ENCODE measurements at regions not wholly inside any gene's neighbourhood (a gene's known extent, or its start where the extent isn't known, plus 50 kb on each side); places are given as distances from the start of the nearest gene placed in this dataset.

GRCh38 chr15:77867266-77868047 is 210.1 kb downstream of the TBC1D2B start:
- Mint-ChIP-seq H3K9me3 (ENCODE audit: insufficient read depth) (no peaks in the 10 kb centered on the region), H3K4me1 (peaks cover 1% of the 10 kb centered on the region), H3K4me3 (no peak overlapping the region), H3K27ac (no peak overlapping the region), H3K27me3 (peaks cover 16% of the 10 kb centered on the region)
- WGBS (ENCODE audit: insufficient coverage) = 93% methylated on average over 9 of the region's 24 CpGs
- ATAC-seq (ENCODE audit: low read depth) = no peak
- Histone ChIP-seq H3K4me3 (ENCODE audit: control extremely low read depth in 1 of 5, extremely low read depth in 1 of 5, insufficient read depth in 1 of 5, low read depth in 2 of 5, low read length in 4 of 5) (no peak overlapping the region), H3K27ac (ENCODE audit: low read length in 2 of 2) (no peak overlapping the region), H3K4me2 (replicated peaks; ENCODE audit: low read depth, low read length, poor library complexity, severe bottlenecking) (no peak overlapping the region), H3K9ac (ENCODE audit: low read length) (no peak overlapping the region), H3K36me3 (replicated peaks in 1 of 2; ENCODE audit: control extremely low read depth in 1 of 2, control insufficient read depth in 1 of 2, extremely low read depth in 1 of 2, insufficient read depth in 2 of 2, low read length in 1 of 2) (no peaks in the 10 kb centered on the region), H3K9me3 (ENCODE audit: control extremely low read depth in 1 of 3, control insufficient read depth in 2 of 3, insufficient read depth in 1 of 3, low read length in 2 of 3) (no peaks in the 10 kb centered on the region), H2AFZ (ENCODE audit: insufficient read depth, low read depth, low read length, poor library complexity, severe bottlenecking) (no peak overlapping the region), H3K79me2 (ENCODE audit: control insufficient read depth, insufficient read depth, low read length) (no peaks in the 10 kb centered on the region), H4K20me1 (ENCODE audit: control insufficient read depth, insufficient read depth, low read length, poor library complexity, severe bottlenecking) (no peaks in the 10 kb centered on the region), H3K27me3 (replicated peaks in 1 of 4; ENCODE audit: control extremely low read depth in 1 of 4, control insufficient read depth in 3 of 4, insufficient read depth in 4 of 4, low read length in 3 of 4) (no peaks in the 10 kb centered on the region), H3K4me1 (ENCODE audit: control insufficient read depth in 2 of 2, insufficient read depth in 2 of 2, low read length in 2 of 2) (peaks cover 0 to 2% of the 10 kb centered on the region in 2 donors)
- CTCF ChIA-PET = no interaction called here
- intact Hi-C loops (cut with micrococcal nuclease) = no loop called here
- POLR2A ChIA-PET = no interaction called here
- no peak for DNase-seq
- no peak for TF ChIP-seq CTCF (IDR thresholded peaks at IDR 0.05)
- TF ChIP-seq EZH2 (IDR thresholded peaks at IDR 0.05; ENCODE audit: borderline replicate concordance, insufficient read depth, low read depth, low read length, poor library complexity, severe bottlenecking) = no peak

- no peak overlapping the region for H3K4me2 ChIP-seq (replicated peaks; ENCODE audit: low read depth, low read length, poor library complexity, severe bottlenecking)
- H3K9me3 ChIP-seq (ENCODE audit: control extremely low read depth in 1 of 3, control insufficient read depth in 2 of 3, insufficient read depth in 1 of 3, low read length in 2 of 3) = no peaks in the 10 kb centered on the region
- Mint-ChIP-seq H3K9me3 (ENCODE audit: insufficient read depth) (no peaks in the 10 kb centered on the region), H3K4me3 (no peak overlapping the region), H3K27ac (no peak overlapping the region), H3K27me3 (peaks cover 16% of the 10 kb centered on the region), H3K4me1 (peaks cover 1% of the 10 kb centered on the region)
- no peak overlapping the region for H3K9ac ChIP-seq (ENCODE audit: low read length)
- DNase-seq = no peak
- no peaks in the 10 kb centered on the region for H3K36me3 ChIP-seq (replicated peaks in 1 of 2; ENCODE audit: control extremely low read depth in 1 of 2, control insufficient read depth in 1 of 2, extremely low read depth in 1 of 2, insufficient read depth in 2 of 2, low read length in 1 of 2)
- H3K79me2 ChIP-seq (ENCODE audit: control insufficient read depth, insufficient read depth, low read length) = no peaks in the 10 kb centered on the region
- ChIA-PET CTCF (no interaction called here), POLR2A (no interaction called here)
- 77% methylated on average over 7 of the region's 8 CpGs for WGBS (ENCODE audit: insufficient coverage)
- no peak overlapping the region for H3K4me3 ChIP-seq (ENCODE audit: control extremely low read depth in 1 of 5, extremely low read depth in 1 of 5, insufficient read depth in 1 of 5, low read depth in 2 of 5, low read length in 4 of 5)
- intact Hi-C loops (cut with micrococcal nuclease) = no loop called here
- H3K4me1 ChIP-seq (ENCODE audit: control insufficient read depth in 2 of 2, insufficient read depth in 2 of 2, low read length in 2 of 2) = peaks cover 0 to 2% of the 10 kb centered on the region in 2 donors
- ATAC-seq (ENCODE audit: low read depth) = no peak
- no peaks in the 10 kb centered on the region for H3K27me3 ChIP-seq (replicated peaks in 1 of 4; ENCODE audit: control extremely low read depth in 1 of 4, control insufficient read depth in 3 of 4, insufficient read depth in 4 of 4, low read length in 3 of 4)
- H3K27ac ChIP-seq (ENCODE audit: low read length in 2 of 2) = no peak overlapping the region
- TF ChIP-seq CTCF (IDR thresholded peaks at IDR 0.05) = no peak
- no peak for TF ChIP-seq EZH2 (IDR thresholded peaks at IDR 0.05; ENCODE audit: borderline replicate concordance, insufficient read depth, low read depth, low read length, poor library complexity, severe bottlenecking)
- H4K20me1 ChIP-seq (ENCODE audit: control insufficient read depth, insufficient read depth, low read length, poor library complexity, severe bottlenecking) = no peaks in the 10 kb centered on the region
- H2AFZ ChIP-seq (ENCODE audit: insufficient read depth, low read depth, low read length, poor library complexity, severe bottlenecking) = no peak overlapping the region
These were observed 210.8 kb downstream of the TBC1D2B start for GRCh38 chr15:77866596-77867125.

All from B cell (primary cell).